ENCODE measurements at regions not wholly inside any gene's neighbourhood (a gene's known extent, or its start where the extent isn't known, plus 50 kb on each side); places are given as distances from the start of the nearest gene placed in this dataset.

DNA sequence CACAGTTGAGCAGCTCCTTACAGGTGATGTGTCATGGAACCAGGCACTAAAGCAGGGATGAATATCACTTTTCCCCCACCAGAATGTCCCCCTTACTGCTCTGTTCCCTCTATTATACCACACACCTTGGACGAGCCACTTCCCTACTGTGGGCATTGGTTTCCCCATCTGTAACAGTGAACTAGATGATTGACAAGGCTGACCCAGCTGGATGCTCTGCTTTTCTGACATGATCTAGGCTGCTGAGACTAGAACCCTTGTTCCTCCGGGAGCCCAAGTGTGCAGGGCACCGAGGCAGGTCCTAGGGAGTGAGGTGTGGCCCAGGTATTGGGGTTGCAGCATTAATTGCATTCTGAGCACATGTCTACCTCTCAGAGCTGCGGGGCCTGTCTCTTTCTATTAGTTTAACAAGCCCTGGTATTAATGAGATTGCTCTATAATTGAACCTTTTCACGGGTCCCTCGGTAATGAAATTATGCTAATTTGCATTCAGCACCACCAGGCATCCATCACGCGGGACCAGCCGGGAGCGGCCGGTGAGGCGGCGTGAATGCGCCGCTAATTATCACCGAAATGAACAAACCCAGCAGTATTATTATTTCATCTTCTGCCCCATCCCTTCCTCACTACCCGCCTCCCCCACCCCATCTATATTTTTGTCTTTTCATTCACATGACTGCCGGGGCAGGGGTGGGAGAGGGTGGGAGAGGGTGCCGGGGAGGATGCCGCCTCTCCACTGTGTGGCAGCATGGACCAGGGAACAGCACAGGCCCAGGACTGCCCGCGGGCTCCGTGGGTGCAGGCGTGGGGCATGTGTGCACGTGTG is 121.1 kb downstream of the CYLD start:
- POLR2A ChIA-PET (ENCODE audit: unreplicated experiment): no interaction called here
- CTCF ChIA-PET: no interaction called here

More for the DNA sequence above, 121.1 kb downstream of the CYLD start:
- no peak overlapping the region for H2BK120ac ChIP-seq (ENCODE audit: low read depth, low read length)
- no peak overlapping the region for H2AK5ac ChIP-seq (ENCODE audit: low read depth, low read length)
- H2AK9ac ChIP-seq (replicated peaks; ENCODE audit: low read depth, low read length, poor library complexity): no peak overlapping the region
- ATAC-seq (ENCODE audit: low read depth) (no peak), DNase-seq (no peak)
- H3K27ac ChIP-seq (ENCODE audit: insufficient read depth, low read length): no peak overlapping the region
- H2AFZ ChIP-seq (replicated peaks; ENCODE audit: low read length, poor library complexity): no peak overlapping the region
- H3K4me2 ChIP-seq (ENCODE audit: low read depth, low read length): no peak overlapping the region
- no peak overlapping the region for H3K9ac ChIP-seq (ENCODE audit: low read depth, low read length)
- H3K4ac ChIP-seq (ENCODE audit: low read depth, low read length): no peak overlapping the region
- no peak overlapping the region for H3K4me3 ChIP-seq (ENCODE audit: insufficient read depth, low read depth, low read length)
- no peaks in the 10 kb centered on the region for H3K36me3 ChIP-seq (ENCODE audit: control insufficient read depth, insufficient read depth, low read length)
- no peak overlapping the region for H2BK5ac ChIP-seq (ENCODE audit: low read depth, low read length, poor library complexity, severe bottlenecking)
- dilution Hi-C loops (cut with HindIII; ENCODE audit: low sequenced_read_pairs, unreplicated experiment): no loop called here
- no peak overlapping the region for H4K8ac ChIP-seq (ENCODE audit: low read depth in 2 of 2, low read length in 2 of 2)
- no peak overlapping the region for H4K91ac ChIP-seq (ENCODE audit: insufficient read depth, low read depth, low read length)
- TF ChIP-seq, protein P1, sequence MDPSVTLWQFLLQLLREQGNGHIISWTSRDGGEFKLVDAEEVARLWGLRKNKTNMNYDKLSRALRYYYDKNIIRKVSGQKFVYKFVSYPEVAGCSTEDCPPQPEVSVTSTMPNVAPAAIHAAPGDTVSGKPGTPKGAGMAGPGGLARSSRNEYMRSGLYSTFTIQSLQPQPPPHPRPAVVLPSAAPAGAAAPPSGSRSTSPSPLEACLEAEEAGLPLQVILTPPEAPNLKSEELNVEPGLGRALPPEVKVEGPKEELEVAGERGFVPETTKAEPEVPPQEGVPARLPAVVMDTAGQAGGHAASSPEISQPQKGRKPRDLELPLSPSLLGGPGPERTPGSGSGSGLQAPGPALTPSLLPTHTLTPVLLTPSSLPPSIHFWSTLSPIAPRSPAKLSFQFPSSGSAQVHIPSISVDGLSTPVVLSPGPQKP (IDR thresholded peaks at IDR 0.05; ENCODE audit: borderline replicate concordance, low read depth, low read length): no peak
- TF ChIP-seq CHD1 (IDR thresholded peaks at IDR 0.05; ENCODE audit: low read depth, low read length): no peak
- TF ChIP-seq RFX5 (IDR thresholded peaks at IDR 0.05; ENCODE audit: low read depth, low read length): no peak
- TF ChIP-seq NFE2L2 (IDR thresholded peaks at IDR 0.05; ENCODE audit: low read depth, low read length): no peak
- intact Hi-C loops (cut with micrococcal nuclease): no loop called here
- H3K18ac ChIP-seq (ENCODE audit: low read depth, low read length): no peak overlapping the region
- H2BK15ac ChIP-seq (ENCODE audit: low read depth, low read length): no peak overlapping the region
- H3K56ac ChIP-seq (ENCODE audit: extremely low read depth, insufficient read depth, low read length): no peak overlapping the region
- no peaks in the 10 kb centered on the region for H3K9me1 ChIP-seq (ENCODE audit: insufficient read depth, low read length)
- H4K5ac ChIP-seq (ENCODE audit: low read depth, low read length): no peak overlapping the region
- H3K79me1 ChIP-seq (ENCODE audit: low read depth in 1 of 2, low read length in 2 of 2): no peaks in the 10 kb centered on the region
- H3K23ac ChIP-seq (ENCODE audit: low read depth, low read length): no peak overlapping the region
- WGBS, 2 experiments (ENCODE audit: extremely low coverage in 2 of 2, insufficient read length in 1 of 2): 72% methylated on average over 5 of the region's 25 CpGs; no CpG with 5 or more reads in 1 of the 2 experiments
- BruUV-seq (replicated peaks): no TSS peak
- no peaks in the 10 kb centered on the region for H4K20me1 ChIP-seq (ENCODE audit: insufficient read depth, low read length)
- no peaks in the 10 kb centered on the region for H3K27me3 ChIP-seq (ENCODE audit: control insufficient read depth, insufficient read depth, low read length)
- H2BK20ac ChIP-seq (ENCODE audit: low read depth, low read length): no peak overlapping the region
- in situ Hi-C loops (cut with MboI; ENCODE audit: low sequenced_read_pairs): no loop called here
- H3K4me1 ChIP-seq (ENCODE audit: control insufficient read depth, insufficient read depth, low read length): peaks cover 4% of the 10 kb centered on the region; the same call in 1 of the 2 replicates
- no peak overlapping the region for H3K14ac ChIP-seq (replicated peaks; ENCODE audit: low read depth, low read length)
- no peaks in the 10 kb centered on the region for H3K9me3 ChIP-seq (ENCODE audit: control insufficient read depth, insufficient read depth, low read length)

Data from IMR-90 (cell line).